Dermis microvascular lymphatic vessel endothelial cell (primary cell): ENCODE measurements at regions not wholly inside any gene's neighbourhood (a gene's known extent, or its start where the extent isn't known, plus 50 kb on each side); places are given as distances from the start of the nearest gene placed in this dataset.

ENCODE experiments used
- DNase-seq, 2 donors: peaks; one replicate each; pipeline versions ENCODE4 v3.0.0 to v3.0.0-alpha.2; 2010; ENCODE audit warnings: low read depth in 2 of 2

DNA sequence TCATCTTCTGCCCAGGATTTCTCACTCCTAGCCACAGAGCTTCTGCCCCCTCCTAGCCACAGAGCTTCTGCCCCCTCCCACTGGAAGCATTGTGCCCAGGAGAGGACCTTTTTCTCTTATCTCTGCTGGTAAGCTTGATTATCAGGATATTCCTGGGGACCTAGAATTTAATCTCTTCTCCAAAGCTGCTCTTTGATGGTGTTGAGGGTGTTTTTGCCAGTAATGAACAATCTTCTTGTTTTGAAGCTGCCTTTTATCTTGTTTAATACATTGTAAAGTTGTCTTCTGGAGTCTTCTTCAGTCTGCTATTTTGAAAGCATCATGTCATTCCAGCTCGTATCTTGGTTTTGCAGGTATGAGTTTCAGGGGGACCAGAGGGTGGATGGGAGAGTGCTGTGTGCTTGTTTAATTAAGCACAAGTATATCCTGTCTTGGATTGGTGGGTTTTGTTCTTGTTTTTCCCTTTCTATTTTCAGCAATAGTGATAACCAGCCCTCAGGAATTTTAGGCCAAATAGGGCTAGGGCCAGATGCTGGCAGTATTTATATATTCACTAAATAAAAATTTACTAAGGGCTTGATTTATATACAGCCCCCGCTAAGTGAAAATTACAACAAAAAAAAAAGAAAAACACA lies 214.0 kb upstream of the DMRT1 start:
- DNase-seq: no peak

- DNase-seq: no peak
Measured at GRCh38 chr9:629146-629545, 212.4 kb upstream of the DMRT1 start.

- DNase-seq: no peak
Measured at GRCh38 chr9:630817-631216, 210.7 kb upstream of the DMRT1 start.

- DNase-seq: no peak
Measured at GRCh38 chr9:631596-631995, 209.9 kb upstream of the DMRT1 start.

DNA sequence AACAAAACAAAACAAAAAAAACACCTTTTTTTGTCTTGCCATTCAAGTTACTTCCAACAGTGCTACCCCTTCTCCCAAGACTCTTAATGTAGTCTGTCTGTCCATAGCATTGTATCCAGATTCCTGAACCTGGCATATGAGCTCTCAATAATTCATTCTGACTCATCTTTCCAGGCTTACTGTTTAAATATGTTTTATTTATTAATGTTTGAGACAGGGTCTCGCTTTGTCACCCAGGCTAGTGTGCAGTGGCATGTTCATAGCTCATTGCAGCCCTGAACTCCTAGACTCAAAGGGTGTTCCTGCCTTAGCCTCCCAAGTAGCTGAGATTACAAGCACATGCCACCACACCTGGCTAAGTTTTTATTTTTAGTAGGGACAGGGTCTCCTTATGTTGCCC lies 208.0 kb upstream of the DMRT1 start:
- no peak for DNase-seq

GRCh38 chr9:636931-637591 lies 204.4 kb upstream of the DMRT1 start:
- DNase-seq: no peak

GRCh38 chr9:638152-638551 lies 203.3 kb upstream of the DMRT1 start:
- no peak for DNase-seq

- peak; percentile 50 to 72 for DNase-seq
Measured at GRCh38 chr9:642014-642413, 199.5 kb upstream of the DMRT1 start.

DNA sequence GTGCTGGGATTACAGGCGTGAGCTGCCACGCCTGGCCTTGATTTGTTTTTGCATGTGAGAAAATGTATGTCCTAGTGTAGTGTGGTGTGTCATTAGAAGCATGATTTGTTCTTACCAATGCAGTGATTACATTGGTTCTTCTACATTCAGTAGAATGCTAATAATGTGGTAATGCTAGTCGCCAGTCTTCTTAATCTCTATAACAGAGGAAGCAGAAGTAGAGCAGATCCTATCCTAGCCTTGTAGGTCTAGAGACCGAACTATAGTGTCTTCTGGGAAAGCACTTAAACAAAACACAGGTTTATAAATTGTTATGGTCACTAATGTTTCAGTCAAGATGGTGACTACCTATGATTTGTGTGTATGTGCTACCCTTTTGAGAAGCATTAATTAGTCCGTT lies 197.5 kb upstream of the DMRT1 start:
- DNase-seq: no peak

DNA sequence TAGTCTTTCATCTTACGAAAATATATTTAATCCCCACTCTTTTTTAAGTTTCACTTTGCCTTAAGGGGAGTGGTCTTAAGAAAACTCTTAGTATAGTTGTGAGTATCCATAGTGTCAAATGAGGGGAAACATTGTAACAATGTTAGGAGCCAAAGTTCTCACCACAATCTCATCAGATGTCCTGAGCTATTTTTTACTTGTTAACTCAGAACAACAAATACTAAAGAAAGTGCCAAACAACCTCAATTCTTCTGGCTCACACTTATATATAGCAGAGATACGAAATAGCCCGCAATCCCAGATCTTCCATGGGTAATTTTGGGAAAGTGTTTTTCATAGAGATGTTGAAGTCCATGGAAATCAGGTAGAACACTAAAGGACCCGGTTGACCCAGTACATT lies 194.0 kb upstream of the DMRT1 start:
- no peak for DNase-seq

DNA sequence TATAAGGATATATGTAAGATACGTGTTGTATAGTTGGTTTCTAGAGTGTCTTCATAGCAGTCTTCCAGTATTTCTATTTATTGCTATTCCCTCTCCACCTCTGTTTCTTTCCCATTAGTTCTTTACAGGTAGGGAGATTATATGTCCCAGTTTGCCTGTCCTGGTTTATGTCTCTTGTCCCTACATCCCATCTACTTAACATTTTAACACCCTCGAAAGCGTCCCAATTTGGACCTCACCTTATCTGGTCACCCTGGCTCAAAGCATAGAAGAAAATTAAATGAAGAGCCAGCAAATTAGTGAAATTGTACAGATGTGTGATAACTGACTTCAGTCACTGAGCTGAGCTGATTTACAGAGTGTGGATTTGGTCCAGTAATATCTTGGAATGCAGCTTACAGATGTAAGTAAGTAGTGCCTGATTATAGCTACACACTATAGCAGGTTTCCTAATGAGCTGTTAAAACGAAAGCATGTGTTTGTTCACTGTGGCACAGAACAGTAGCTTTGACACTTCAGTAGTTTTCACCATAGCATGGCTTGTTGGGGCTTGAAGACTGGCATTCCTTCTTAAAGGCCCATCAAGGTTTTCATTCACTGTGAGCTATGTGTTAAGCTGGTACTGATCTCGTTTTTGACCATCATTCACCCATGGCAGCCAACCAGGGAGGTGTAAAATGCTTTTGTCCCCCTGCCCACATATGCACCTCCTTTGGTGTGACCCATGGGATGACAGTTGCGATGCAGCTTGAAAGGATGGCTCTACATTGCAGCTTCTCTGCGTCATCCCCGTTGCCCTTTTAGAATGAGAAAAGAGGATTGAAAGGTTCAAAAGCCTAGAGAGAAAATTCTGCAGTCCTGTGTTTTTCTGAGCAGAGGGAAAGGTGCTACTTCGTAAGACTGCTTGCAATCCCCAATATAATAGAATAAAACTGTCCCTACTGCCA lies 192.1 kb upstream of the DMRT1 start:
- no peak for DNase-seq

GRCh38 chr9:650362-650761 lies 191.1 kb upstream of the DMRT1 start:
- peak; percentile 21 to 28 for DNase-seq

GRCh38 chr9:651371-651770 lies 190.1 kb upstream of the DMRT1 start:
- DNase-seq: no peak

- DNase-seq: no peak
Measured at GRCh38 chr9:652914-653313, 188.6 kb upstream of the DMRT1 start.

DNA sequence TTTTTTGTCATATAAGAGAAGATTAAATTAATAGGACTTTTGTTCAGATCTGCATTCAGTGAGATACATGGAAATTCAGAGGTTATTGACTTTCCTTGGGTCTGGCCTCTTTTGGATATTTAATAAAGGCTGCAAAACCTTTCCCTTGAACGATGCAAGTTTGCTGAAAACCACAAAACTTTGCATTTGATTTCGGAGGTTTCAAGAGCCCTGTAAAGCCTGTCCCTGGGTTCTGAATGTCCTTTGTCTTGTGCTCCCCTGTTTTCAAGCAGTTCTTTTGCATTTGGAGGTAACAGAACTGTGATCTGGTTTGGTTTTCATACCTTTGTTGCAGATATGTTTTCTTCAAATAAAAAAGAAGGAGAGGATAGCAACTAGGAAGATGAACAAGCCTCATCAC lies 188.1 kb upstream of the DMRT1 start:
- no peak for DNase-seq

DNA sequence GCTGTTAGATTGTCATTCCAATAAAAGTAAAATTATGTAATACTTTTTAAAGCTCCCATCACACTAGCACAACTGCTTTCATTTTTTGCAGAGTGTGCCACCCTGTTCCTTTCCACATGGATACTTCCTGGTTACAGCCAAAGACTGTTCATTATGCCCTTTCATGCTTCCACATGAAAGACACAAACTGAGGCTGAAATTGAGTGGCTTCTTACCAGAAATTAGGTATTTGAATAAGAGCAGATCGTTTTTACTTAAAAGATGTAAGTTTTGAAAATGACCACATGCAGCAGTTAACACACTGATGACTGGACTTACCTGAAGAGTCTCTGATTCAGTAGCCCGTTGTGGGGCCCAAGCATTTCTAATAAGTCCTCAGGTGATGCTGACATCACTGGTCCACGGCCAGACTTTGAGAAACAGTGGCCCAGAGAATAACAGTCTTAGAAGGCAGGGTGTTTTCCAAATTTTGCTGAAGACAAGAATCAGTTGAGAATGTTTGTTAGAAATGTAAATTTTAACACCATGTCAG lies 187.6 kb upstream of the DMRT1 start:
- no peak for DNase-seq

- DNase-seq: no peak
Measured at GRCh38 chr9:655875-656274, 185.6 kb upstream of the DMRT1 start.

- no peak for DNase-seq
Measured at GRCh38 chr9:656926-657568, 184.4 kb upstream of the DMRT1 start.

DNA sequence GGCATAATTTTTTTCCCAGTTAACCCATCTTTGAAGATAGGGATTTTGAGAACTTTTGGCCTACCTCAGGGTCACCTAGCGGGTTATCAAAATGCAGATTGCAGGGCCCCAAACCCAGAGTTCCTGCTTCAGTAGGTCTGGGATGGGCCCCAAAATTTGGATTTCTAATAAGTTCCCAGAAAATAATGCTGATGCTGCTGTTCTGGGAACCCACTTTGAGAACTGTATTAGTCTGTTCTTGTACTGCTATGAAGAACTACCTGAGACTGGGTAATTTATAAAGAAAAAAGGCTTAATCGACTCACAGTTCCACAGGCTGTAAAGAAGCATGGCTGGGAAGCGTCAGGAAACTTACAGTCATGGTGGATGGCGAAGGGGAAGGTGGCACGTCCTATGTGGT lies 182.2 kb upstream of the DMRT1 start:
- DNase-seq: no peak

DNA sequence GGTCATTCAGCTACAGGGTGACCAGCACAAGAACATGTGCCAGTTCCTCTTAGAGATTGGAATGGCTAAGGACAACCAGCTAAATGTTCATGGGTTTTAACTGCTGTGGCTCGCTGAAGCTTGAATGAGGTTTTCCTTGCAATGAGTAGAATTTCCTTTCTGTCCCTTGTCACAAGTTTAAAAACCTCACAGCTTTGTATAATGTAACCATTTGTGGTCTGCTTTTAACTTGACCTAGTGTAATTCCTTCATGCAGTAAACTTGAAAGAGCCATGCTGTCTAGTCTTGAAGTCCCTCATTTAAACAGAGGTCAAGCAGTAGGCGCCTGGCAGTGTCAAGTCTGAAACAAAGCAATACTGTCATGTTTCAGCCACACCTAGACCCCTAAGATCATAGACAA lies 181.3 kb upstream of the DMRT1 start:
- DNase-seq: no peak

- no peak for DNase-seq
Measured at GRCh38 chr9:663541-663940, 178.0 kb upstream of the DMRT1 start.

DNA sequence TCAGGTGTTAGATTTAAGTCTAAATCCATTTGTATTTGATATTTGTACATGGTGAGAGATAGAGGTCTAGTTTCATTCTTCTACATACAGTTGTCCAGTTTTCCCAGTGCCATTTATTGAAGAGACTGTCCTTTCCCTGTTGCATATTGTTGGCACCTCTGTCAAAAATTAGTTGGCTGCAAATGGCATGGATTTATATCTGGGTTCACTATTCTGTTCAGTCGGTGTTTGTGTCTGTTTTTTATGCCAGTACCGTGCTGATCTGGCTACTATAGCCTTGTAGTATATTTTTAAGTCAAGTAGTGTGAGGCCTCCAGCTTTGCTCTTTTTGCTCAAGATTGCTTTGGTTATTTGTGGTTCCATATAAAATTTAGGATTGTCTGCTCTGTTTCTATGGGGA lies 176.2 kb upstream of the DMRT1 start:
- DNase-seq: no peak
